ENCODE measurements at regions not wholly inside any gene's neighbourhood (a gene's known extent, or its start where the extent isn't known, plus 50 kb on each side); places are given as distances from the start of the nearest gene placed in this dataset.
"Not testable (repeated sequence)": the region's sequence is repeated elsewhere in the genome, so short reads cannot be mapped to it uniquely, and the experiment has no call there.

- DNase-seq, result no peak
Observed at GRCh38 chr13:80840316-80840976, 499.5 kb upstream of the SPRY2 start.

- DNase-seq, result no peak
Observed at GRCh38 chr13:80835902-80836301, 495.0 kb upstream of the SPRY2 start.

DNA sequence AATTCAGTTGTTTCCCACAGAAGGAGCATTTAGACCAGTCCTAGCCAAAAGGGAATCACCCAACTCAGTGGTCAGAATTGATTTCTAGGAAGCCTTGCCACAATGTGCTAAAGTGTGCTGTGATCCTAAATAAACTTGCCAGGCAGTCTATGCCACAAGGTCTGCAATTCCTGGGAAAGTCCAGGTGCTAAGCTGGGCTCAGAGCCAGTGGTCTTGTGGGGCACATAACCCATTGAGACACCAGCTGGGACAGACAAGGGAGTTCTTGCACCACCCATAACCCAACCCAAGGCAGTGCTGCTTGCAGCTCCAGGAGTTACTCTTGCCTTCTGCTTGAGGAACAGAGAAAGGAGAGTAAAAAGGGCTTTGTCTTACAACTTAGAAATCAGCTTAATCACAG lies 489.5 kb upstream of the SPRY2 start:
- DNase-seq, result no peak

GRCh38 chr13:80828759-80829158 lies 487.8 kb upstream of the SPRY2 start:
- no peak for DNase-seq

- DNase-seq, result no peak
Observed at GRCh38 chr13:80825276-80825675, 484.4 kb upstream of the SPRY2 start.

- DNase-seq, result no peak
Observed at GRCh38 chr13:80824229-80824628, 483.3 kb upstream of the SPRY2 start.

GRCh38 chr13:80823472-80823871 lies 482.5 kb upstream of the SPRY2 start:
- DNase-seq, result no peak

DNA sequence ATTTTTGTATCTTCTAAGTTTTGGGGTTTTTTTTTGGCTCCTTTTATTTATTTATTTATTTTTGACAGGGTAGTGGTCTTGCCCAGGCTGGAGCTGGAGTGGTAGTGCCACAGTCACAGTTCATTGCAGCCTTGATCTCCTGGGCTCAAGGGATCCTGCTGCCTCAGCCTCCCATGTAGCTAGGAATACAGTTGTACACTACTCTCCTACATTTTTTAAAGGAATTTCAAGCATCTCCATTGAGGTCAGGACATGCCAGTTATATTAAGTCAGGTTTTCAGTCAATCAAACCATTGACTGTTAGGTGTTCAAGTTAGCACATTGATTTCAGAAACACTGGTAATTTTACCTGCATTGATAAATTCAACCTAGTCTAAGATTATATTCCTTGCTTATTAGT lies 480.5 kb upstream of the SPRY2 start:
- no peak for DNase-seq

DNA sequence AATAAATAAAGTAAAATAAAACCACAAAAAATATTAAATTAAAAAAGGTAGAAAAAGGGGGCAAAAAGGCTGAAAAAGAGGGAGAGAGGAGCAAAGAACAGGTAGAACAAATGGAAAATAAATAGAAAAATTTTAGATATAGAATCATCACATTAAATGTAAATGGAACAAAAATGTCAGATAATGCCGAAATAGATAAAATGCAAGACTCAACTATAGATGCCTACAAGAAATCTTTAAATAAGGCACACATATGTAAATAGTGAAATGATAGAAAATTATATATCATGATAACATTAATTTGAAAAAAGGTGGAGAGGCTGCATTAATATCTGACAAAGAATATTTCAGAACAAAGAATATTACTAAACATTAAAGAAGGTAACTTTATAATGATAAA lies 477.1 kb upstream of the SPRY2 start:
- DNase-seq, result no peak

- DNase-seq, result no peak
Observed at GRCh38 chr13:80814541-80814940, 473.6 kb upstream of the SPRY2 start.

GRCh38 chr13:80810294-80810693 lies 469.4 kb upstream of the SPRY2 start:
- DNase-seq, result not testable (repeated sequence)

- DNase-seq, result no peak
Observed at GRCh38 chr13:80802946-80803345, 462.0 kb upstream of the SPRY2 start.

GRCh38 chr13:80798576-80799133 lies 457.7 kb upstream of the SPRY2 start:
- no peak for DNase-seq

DNA sequence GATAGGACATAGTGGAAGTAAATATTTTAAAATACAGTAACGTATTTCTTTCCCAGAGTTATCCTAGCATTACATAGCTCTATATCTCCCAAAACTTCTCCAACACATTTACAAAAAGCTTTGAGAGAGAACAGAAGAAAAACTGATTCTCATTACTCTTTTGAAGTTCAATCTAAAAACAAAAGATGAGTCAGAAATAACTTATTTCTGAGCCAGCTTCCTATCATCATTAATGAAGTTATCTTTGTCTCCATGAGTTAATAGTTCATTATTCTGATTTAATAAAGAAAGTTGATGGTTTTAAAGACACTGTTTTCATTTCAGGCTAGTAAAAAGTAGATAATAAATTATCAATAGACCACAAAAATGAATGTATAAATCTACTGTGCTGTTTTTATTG lies 446.7 kb upstream of the SPRY2 start:
- no peak for DNase-seq

GRCh38 chr13:80783926-80784565 lies 443.1 kb upstream of the SPRY2 start:
- DNase-seq, result no peak

GRCh38 chr13:80782441-80782840 lies 441.5 kb upstream of the SPRY2 start:
- DNase-seq, result no peak

DNA sequence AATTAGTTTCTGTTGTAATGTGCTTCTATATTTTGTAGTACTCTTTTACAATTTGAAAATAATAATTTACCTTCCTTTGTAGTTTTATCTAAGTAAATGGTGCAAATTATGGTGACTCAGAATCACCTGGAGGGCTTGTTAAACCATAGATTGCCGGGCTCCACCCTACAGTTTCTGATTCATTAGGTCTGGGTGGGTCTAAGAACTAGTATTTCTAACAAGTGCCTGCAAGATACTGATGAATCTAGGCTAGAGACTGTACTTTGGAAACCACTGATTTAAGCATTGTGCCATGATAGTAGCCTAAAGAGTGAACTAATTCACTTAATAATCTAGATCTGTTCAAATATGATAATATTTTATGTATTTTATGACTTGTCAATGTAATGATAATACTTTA lies 437.4 kb upstream of the SPRY2 start:
- no peak for DNase-seq

DNA sequence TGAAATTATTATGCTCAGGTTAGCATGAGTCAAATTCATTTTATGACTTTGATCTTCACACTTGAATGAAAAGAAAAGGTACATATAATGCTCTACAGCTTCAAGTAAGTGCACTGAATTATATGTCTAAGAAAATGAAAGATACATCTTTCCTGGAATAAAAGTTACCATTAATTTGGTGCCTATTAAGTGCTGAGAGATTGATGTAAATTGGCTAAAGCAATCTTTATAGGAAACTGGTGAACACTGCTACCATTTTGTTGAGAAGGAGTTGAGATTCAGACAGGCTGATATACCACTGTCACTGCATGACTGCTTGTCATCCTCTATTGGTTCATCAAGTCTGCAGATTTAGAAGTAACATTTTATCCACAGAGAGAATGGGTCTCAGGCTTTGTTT lies 416.8 kb upstream of the SPRY2 start:
- no peak for DNase-seq

GRCh38 chr13:80755910-80756309 lies 415.0 kb upstream of the SPRY2 start:
- no peak for DNase-seq

DNA sequence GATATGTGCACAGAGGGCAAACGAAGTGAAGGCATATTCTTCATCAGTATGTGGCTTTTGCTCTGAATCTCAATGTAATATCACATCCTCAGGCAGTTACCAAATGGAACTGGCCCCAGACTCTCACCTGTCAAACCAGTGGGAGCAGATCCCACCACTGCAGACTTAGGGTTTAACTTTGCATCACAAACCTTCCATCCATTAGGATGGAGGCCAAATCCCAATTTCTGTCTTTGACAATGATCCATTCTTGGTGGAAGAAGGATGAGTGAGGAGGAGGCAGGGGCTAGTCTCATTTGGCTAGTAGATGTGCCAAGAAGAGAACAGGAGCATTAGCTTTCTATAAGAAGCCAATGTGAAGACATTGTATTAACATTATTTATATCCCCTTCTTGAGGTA lies 413.5 kb upstream of the SPRY2 start:
- no peak for DNase-seq

- no peak for DNase-seq
Observed at GRCh38 chr13:80753866-80754265, 412.9 kb upstream of the SPRY2 start.

DNA sequence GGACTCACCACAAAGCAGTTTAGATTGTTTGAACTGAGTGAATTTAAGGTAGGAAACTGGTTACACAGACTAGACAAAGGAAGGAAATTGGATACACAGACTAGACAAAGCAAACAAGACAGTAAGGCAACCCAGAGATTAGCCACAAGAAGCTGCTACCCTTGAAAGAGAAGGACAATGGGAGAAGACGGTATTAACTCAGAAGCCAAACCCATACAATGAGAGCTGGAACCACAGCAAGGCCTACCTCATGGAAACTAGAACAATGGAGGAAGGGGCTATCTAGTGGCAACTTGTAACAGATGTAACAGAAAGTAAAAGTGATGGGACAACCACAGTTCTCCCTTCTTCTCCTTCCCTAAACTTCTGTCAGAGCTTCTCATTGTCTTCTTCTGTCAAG lies 410.9 kb upstream of the SPRY2 start:
- no peak for DNase-seq

DNA sequence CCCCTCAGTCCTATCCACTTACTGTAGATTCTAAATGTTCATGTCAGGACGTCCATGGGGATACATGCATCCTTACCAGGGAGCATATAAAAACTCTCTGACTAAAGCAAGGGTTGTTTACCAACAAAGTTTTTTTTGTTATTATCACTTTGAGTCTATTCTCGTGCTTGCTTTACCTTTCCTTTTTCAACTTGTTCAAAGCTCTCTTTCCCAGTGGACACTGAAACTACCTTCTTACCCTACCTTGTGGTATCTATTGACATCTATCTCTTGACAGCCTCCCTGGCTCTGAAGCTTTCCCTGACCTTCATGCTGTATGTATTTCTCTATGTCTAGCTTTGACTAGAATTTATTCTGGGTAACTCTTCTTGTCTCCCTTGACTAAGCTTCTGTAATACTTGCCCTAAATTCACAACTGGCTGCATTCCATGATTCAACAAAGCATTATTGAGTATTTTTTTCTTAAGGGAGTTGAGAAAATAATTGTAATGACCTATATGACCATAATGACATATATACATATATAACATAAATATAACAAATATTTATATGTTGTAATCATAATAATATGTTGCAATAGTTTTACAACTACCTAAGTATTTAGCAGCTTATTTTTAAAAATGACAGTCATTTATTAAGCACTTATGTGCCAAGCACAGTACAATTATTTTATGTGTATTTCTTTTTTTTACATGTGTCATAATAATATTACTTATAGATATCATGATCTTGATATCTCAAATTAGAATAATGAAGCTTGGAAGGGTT lies 403.4 kb upstream of the SPRY2 start:
- DNase-seq, result no peak

- no peak for DNase-seq
Observed at GRCh38 chr13:80742033-80742432, 401.1 kb upstream of the SPRY2 start.

Data from retina (tissue), 1 donor.